H9 (cell line): ENCODE measurements at regions not wholly inside any gene's neighbourhood (a gene's known extent, or its start where the extent isn't known, plus 50 kb on each side); places are given as distances from the start of the nearest gene placed in this dataset.

Source experiments
- DNase-seq: peaks from one replicate; pipeline ENCODE4 v3.0.0-alpha.2; 2017
- H2AFZ ChIP-seq: one replicate; pipeline ENCODE4 v1.6.1; 2013; ENCODE audit warnings: mild to moderate bottlenecking, low read length, control low read depth, moderate library complexity
- H2AK5ac ChIP-seq: 2 replicates; pipeline ENCODE4 v1.6.1; 2013; ENCODE audit warnings: low read length, control low read depth, mixed read lengths; ENCODE audit not compliant: insufficient read length
- H2BK120ac ChIP-seq: one replicate; pipeline ENCODE4 v1.6.1; 2013; ENCODE audit warnings: low read depth, mild to moderate bottlenecking, low read length, control low read depth, inconsistent platforms; ENCODE audit not compliant: poor library complexity, severe bottlenecking
- H2BK12ac ChIP-seq: 2 replicates; pipeline ENCODE4 v1.6.1; 2013; ENCODE audit warnings: low read length, control low read depth, mixed read lengths, low read depth; ENCODE audit not compliant: insufficient read length
- H2BK15ac ChIP-seq: 2 replicates; pipeline ENCODE4 v1.6.1; 2013; ENCODE audit warnings: low read depth, low read length, control low read depth
- H2BK20ac ChIP-seq: one replicate; pipeline ENCODE4 v1.6.1; 2013; ENCODE audit warnings: low read depth, mild to moderate bottlenecking, low read length, control low read depth, inconsistent platforms; ENCODE audit not compliant: poor library complexity, severe bottlenecking
- H2BK5ac ChIP-seq: 2 replicates; pipeline ENCODE4 v1.6.1; 2013; ENCODE audit warnings: low read length, control low read depth, mixed read lengths; ENCODE audit not compliant: insufficient read length
- H3K14ac ChIP-seq: 2 replicates; pipeline ENCODE4 v1.6.1; 2013; ENCODE audit warnings: low read length, control low read depth; ENCODE audit not compliant: insufficient read depth
- H3K18ac ChIP-seq: 2 replicates; pipeline ENCODE4 v1.6.1; 2013; ENCODE audit warnings: low read depth, mild to moderate bottlenecking, mixed read lengths, low read length, control low read depth; ENCODE audit not compliant: insufficient read length
- H3K23ac ChIP-seq: 2 replicates; pipeline ENCODE4 v1.6.1; 2013; ENCODE audit warnings: low read length, control low read depth, mixed read lengths, low read depth; ENCODE audit not compliant: insufficient read length
- H3K23me2 ChIP-seq: 2 replicates; pipeline ENCODE4 v1.6.1; 2013; ENCODE audit warnings: low read depth, mild to moderate bottlenecking, mixed read lengths, low read length, control low read depth; ENCODE audit not compliant: insufficient read length, poor library complexity, severe bottlenecking
- H3K27ac ChIP-seq: 2 replicates; pipeline ENCODE4 v1.5.1; 2013; ENCODE audit warnings: low read length, control low read depth, mixed read lengths, low read depth; ENCODE audit not compliant: insufficient read length
- H3K27me3 ChIP-seq: 2 replicates; pipeline ENCODE4 v1.6.1; 2013; ENCODE audit warnings: low read length, control low read depth, inconsistent platforms; ENCODE audit not compliant: insufficient read depth
- H3K4ac ChIP-seq: 2 replicates; pipeline ENCODE4 v1.6.1; 2013; ENCODE audit warnings: low read depth, mild to moderate bottlenecking, control low read depth, inconsistent platforms, low read length, moderate library complexity
- H3K4me1 ChIP-seq: 2 replicates; pipeline ENCODE4 v1.6.1; 2013; ENCODE audit warnings: low read length, control low read depth, inconsistent platforms; ENCODE audit not compliant: insufficient read depth
- H3K4me2 ChIP-seq: 2 replicates; pipeline ENCODE4 v1.6.1; 2013; ENCODE audit warnings: low read length, control low read depth, mixed read lengths; ENCODE audit not compliant: insufficient read length, insufficient read depth
- H3K56ac ChIP-seq: 2 replicates; pipeline ENCODE4 v1.6.1; 2013; ENCODE audit warnings: low read depth, mild to moderate bottlenecking, mixed read lengths, low read length, control low read depth; ENCODE audit not compliant: insufficient read length
- H3K79me1 ChIP-seq: 2 replicates; pipeline ENCODE4 v1.6.1; 2013; ENCODE audit warnings: low read depth, mild to moderate bottlenecking, moderate library complexity, low read length, control low read depth, inconsistent platforms; ENCODE audit not compliant: insufficient read depth, poor library complexity, severe bottlenecking
- H3K79me2 ChIP-seq: 2 replicates; pipeline ENCODE4 v1.6.1; 2013; ENCODE audit warnings: low read length, control low read depth, inconsistent platforms; ENCODE audit not compliant: insufficient read depth
- H3K9ac ChIP-seq: 2 replicates; pipeline ENCODE4 v1.6.1; 2013; ENCODE audit warnings: low read length, control low read depth, mixed read lengths; ENCODE audit not compliant: insufficient read length; ENCODE audit errors: extremely low read depth
- H3K9me3 ChIP-seq: one replicate; pipeline ENCODE4 v1.6.1; 2013; ENCODE audit warnings: low read depth, low read length, inconsistent platforms; ENCODE audit not compliant: control insufficient read depth
- H3T11ph ChIP-seq: one replicate; pipeline ENCODE4 v1.6.1; 2013; ENCODE audit warnings: mild to moderate bottlenecking, low read length, control low read depth, inconsistent platforms
- H4K20me1 ChIP-seq: one replicate; pipeline ENCODE4 v1.6.1; 2013; ENCODE audit not compliant: control insufficient read depth, insufficient read length, insufficient read depth
- H4K5ac ChIP-seq: 2 replicates; pipeline ENCODE4 v1.6.1; 2013; ENCODE audit warnings: low read depth, mild to moderate bottlenecking, mixed read lengths, low read length, control low read depth; ENCODE audit not compliant: insufficient read length
- H4K8ac ChIP-seq: replicated peaks from 2 replicates; pipeline ENCODE4 v1.6.1; 2013; ENCODE audit warnings: low read length, control low read depth, mixed read lengths, low read depth; ENCODE audit not compliant: insufficient read length
- H4K91ac ChIP-seq: 2 replicates; pipeline ENCODE4 v1.6.1; 2013; ENCODE audit warnings: low read depth, mild to moderate bottlenecking, moderate library complexity, mixed read lengths, low read length, control low read depth; ENCODE audit not compliant: insufficient read length
- H3K27ac Mint-ChIP-seq, 3 experiments: 2 replicates in 2 of 3; 3 replicates in 1 of 3; pipeline ENCODE4 v1.8.0; 2020 to 2021; ENCODE audit warnings: mixed read lengths in 3 of 3, mild to moderate bottlenecking in 1 of 3, moderate library complexity in 1 of 3
- H3K27me3 Mint-ChIP-seq: 2 replicates; pipeline ENCODE4 v1.8.0; 2021; ENCODE audit warnings: low read depth, mild to moderate bottlenecking, moderate library complexity, mixed read lengths
- H3K36me3 Mint-ChIP-seq, 3 experiments: 2 replicates in 2 of 3; 3 replicates in 1 of 3; pipeline ENCODE4 v1.8.0; 2020 to 2021; ENCODE audit warnings: low read depth in 3 of 3, mixed read lengths in 3 of 3; ENCODE audit not compliant: insufficient read depth in 1 of 3
- H3K4me1 Mint-ChIP-seq, 2 experiments: 2 replicates each; pipeline ENCODE4 v1.8.0; 2020; ENCODE audit warnings: mixed read lengths in 2 of 2
- H3K4me3 Mint-ChIP-seq, 2 experiments: 2 replicates in 1 of 2; 3 replicates in 1 of 2; pipeline ENCODE4 v1.8.0; 2020 to 2021; ENCODE audit warnings: mild to moderate bottlenecking in 2 of 2, mixed read lengths in 2 of 2, moderate library complexity in 1 of 2
- H3K9me3 Mint-ChIP-seq, 2 experiments: 2 replicates in 1 of 2; 3 replicates in 1 of 2; pipeline ENCODE4 v1.8.0; 2020; ENCODE audit warnings: mild to moderate bottlenecking in 2 of 2, mixed read lengths in 2 of 2, moderate library complexity in 1 of 2
- WGBS: extraction: QIAGEN DNeasy Blood & Tissue Kit; methylation state at CpG from one replicate; pipeline ENCODE4 v1.1.7; 2013; ENCODE audit warnings: missing lambda C conversion rate, low lambda C conversion rate, mixed read lengths; ENCODE audit not compliant: insufficient read length; ENCODE audit errors: extremely low coverage; 5-methylcytosine and 5-hydroxymethylcytosine counted together
- TF ChIP-seq, protein P1 (sequence below): fragments of 200-600 bp; sonication (generic); conservative IDR thresholded peaks from 3 replicates; pipeline ENCODE4 v1.8.0; 2021; ENCODE audit warnings: antibody characterized with exemption, mild to moderate bottlenecking

DNA sequence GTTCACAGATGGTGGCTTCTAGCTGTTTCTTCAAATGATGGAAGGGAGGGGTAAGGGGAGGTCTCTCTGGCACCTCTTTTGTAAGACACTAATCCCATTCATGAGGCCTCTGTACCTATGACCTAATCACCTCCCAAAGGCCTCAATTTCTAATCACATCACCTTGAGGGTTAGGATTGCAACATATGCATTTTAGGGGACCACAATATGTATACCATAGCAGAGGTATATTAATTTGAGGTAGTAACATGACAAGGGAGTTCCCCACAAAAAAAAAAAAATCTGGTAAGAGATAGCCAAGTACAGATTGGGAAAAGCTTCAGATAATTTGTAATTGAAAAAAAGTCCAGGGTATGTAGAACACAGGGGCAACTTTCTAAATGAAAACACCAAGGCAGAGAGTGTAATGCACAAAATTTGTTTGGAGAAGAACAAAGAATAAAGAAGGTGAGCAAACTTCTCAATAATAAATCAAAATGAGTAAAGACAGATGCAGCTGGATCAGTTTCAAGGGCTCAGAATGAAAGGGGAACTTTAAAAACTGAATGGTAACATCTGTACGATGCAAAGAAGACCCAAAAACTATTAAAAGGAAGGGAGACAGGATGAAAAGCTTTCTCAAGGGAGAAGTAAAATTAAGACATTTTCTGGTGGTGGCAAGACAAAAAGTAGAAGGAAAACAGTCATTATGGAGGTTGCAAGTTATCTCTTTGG lies 125.5 kb upstream of the DCN start:
- Histone ChIP-seq H2BK120ac (no peak overlapping the region), H3K9me3 (no peaks in the 10 kb centered on the region), H2AFZ (no peak overlapping the region), H3K56ac (no peak overlapping the region), H3K79me1 (no peaks in the 10 kb centered on the region), H3K23ac (no peak overlapping the region), H2AK5ac (no peak overlapping the region), H3K9ac (no peak overlapping the region), H2BK5ac (no peak overlapping the region), H3K14ac (no peak overlapping the region), H3K79me2 (no peaks in the 10 kb centered on the region), H2BK15ac (no peak overlapping the region), H4K5ac (no peak overlapping the region), H3K27me3 (no peaks in the 10 kb centered on the region), H3K4ac (no peak overlapping the region), H4K20me1 (no peaks in the 10 kb centered on the region), H4K8ac (no peak overlapping the region), H3K4me1 (no peaks in the 10 kb centered on the region), H4K91ac (no peak overlapping the region), H3K23me2 (no peaks in the 10 kb centered on the region), H3T11ph (no peak overlapping the region), H3K27ac (no peak overlapping the region), H2BK20ac (no peak overlapping the region), H2BK12ac (no peak overlapping the region), H3K18ac (no peak overlapping the region), H3K4me2 (no peak overlapping the region)
- H3K27me3 Mint-ChIP-seq, result no peaks in the 10 kb centered on the region
- peaks cover 23 to 25% of the 10 kb centered on the region in 2 experiments for H3K4me1 Mint-ChIP-seq
- no peak overlapping the region for H3K4me3 Mint-ChIP-seq
- no peak for DNase-seq
- H3K9me3 Mint-ChIP-seq, result no peaks in the 10 kb centered on the region
- no CpG with 5 or more reads among the region's 1 CpG for WGBS
- TF ChIP-seq, protein P1, sequence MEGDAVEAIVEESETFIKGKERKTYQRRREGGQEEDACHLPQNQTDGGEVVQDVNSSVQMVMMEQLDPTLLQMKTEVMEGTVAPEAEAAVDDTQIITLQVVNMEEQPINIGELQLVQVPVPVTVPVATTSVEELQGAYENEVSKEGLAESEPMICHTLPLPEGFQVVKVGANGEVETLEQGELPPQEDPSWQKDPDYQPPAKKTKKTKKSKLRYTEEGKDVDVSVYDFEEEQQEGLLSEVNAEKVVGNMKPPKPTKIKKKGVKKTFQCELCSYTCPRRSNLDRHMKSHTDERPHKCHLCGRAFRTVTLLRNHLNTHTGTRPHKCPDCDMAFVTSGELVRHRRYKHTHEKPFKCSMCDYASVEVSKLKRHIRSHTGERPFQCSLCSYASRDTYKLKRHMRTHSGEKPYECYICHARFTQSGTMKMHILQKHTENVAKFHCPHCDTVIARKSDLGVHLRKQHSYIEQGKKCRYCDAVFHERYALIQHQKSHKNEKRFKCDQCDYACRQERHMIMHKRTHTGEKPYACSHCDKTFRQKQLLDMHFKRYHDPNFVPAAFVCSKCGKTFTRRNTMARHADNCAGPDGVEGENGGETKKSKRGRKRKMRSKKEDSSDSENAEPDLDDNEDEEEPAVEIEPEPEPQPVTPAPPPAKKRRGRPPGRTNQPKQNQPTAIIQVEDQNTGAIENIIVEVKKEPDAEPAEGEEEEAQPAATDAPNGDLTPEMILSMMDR, result no peak
- no peak overlapping the region; a peak in 1 of 7 replicates for H3K27ac Mint-ChIP-seq
- no peaks in the 10 kb centered on the region for H3K36me3 Mint-ChIP-seq
